IMR-90 (cell line): ENCODE measurements at regions not wholly inside any gene's neighbourhood (a gene's known extent, or its start where the extent isn't known, plus 50 kb on each side); places are given as distances from the start of the nearest gene placed in this dataset.

ENCODE experiments used
- ATAC-seq: fragments of 200-7000 bp; cut with Tn5 transposase; 2 replicates; pipeline ENCODE4 v1.9.1; 2020; ENCODE audit warnings: low read depth, mild to moderate bottlenecking, moderate library complexity
- BruUV-seq: library from RNA; stranded (reverse); fragments of 400-500 nt; replicated peaks from 2 replicates; lab custom pipeline; 2021; lab: Mats Ljungman, UMichigan
- CTCF ChIA-PET: fragments of 300-600 bp; formaldehyde crosslinking; extraction: SDS; loops from one replicate; lab custom pipeline; 2021; ENCODE audit warnings: antibody characterized with exemption; lab: Yijun Ruan, JAX
- POLR2A ChIA-PET: fragments of 300-600 bp; sonication (Branson Sonifier 250); formaldehyde crosslinking; loops from one replicate; lab custom pipeline; 2022; ENCODE audit warnings: antibody characterized with exemption; ENCODE audit not compliant: unreplicated experiment; lab: Charles Lee
- DNase-seq: peaks from one replicate; pipeline ENCODE4 v3.0.0; 2013
- H2AFZ ChIP-seq: replicated peaks from 2 replicates; pipeline ENCODE3; 2013; ENCODE audit warnings: low read length, mild to moderate bottlenecking; ENCODE audit not compliant: poor library complexity
- H2AK5ac ChIP-seq: 2 replicates; pipeline ENCODE4 v1.6.1; 2013; ENCODE audit warnings: low read depth, low read length, inconsistent platforms
- H2AK9ac ChIP-seq: replicated peaks from 2 replicates; pipeline ENCODE3; 2013; ENCODE audit warnings: mild to moderate bottlenecking, low read depth, low read length, moderate library complexity; ENCODE audit not compliant: poor library complexity
- H2BK120ac ChIP-seq: 2 replicates; pipeline ENCODE4 v1.6.1; 2013; ENCODE audit warnings: low read depth, low read length, inconsistent platforms
- H2BK15ac ChIP-seq: 3 replicates; pipeline ENCODE4 v1.6.1; 2013; ENCODE audit warnings: low read depth, low read length, inconsistent platforms
- H2BK20ac ChIP-seq: 2 replicates; pipeline ENCODE4 v1.6.1; 2013; ENCODE audit warnings: low read depth, mild to moderate bottlenecking, inconsistent platforms, low read length, moderate library complexity
- H2BK5ac ChIP-seq: 2 replicates; pipeline ENCODE4 v1.6.1; 2013; ENCODE audit warnings: mild to moderate bottlenecking, low read depth, low read length, inconsistent platforms; ENCODE audit not compliant: poor library complexity, severe bottlenecking
- H3K14ac ChIP-seq: replicated peaks from 2 replicates; pipeline ENCODE4 v1.6.1; 2013; ENCODE audit warnings: low read depth, low read length, inconsistent platforms
- H3K18ac ChIP-seq: 2 replicates; pipeline ENCODE4 v1.6.1; 2013; ENCODE audit warnings: low read depth, low read length, control low read depth
- H3K23ac ChIP-seq: 2 replicates; pipeline ENCODE4 v1.6.1; 2013; ENCODE audit warnings: low read depth, low read length, inconsistent platforms
- H3K27ac ChIP-seq: 2 replicates; pipeline ENCODE4 v1.5.1; 2013; ENCODE audit warnings: mild to moderate bottlenecking, control low read depth, low read length; ENCODE audit not compliant: insufficient read depth
- H3K27me3 ChIP-seq: 2 replicates; pipeline ENCODE4 v1.6.1; 2013; ENCODE audit warnings: low read length; ENCODE audit not compliant: control insufficient read depth, insufficient read depth
- H3K36me3 ChIP-seq: 2 replicates; pipeline ENCODE4 v1.6.1; 2013; ENCODE audit warnings: low read length, mixed read lengths; ENCODE audit not compliant: control insufficient read depth, insufficient read depth
- H3K4ac ChIP-seq: 2 replicates; pipeline ENCODE4 v1.6.1; 2013; ENCODE audit warnings: low read depth, low read length, inconsistent platforms
- H3K4me1 ChIP-seq: 2 replicates; pipeline ENCODE4 v1.6.1; 2013; ENCODE audit warnings: low read length, mixed read lengths; ENCODE audit not compliant: control insufficient read depth, insufficient read depth
- H3K4me2 ChIP-seq: 2 replicates; pipeline ENCODE4 v1.6.1; 2013; ENCODE audit warnings: low read depth, mild to moderate bottlenecking, control low read depth, low read length, moderate library complexity
- H3K4me3 ChIP-seq: 2 replicates; pipeline ENCODE4 v1.5.1; 2013; ENCODE audit warnings: low read depth, mild to moderate bottlenecking, control low read depth, low read length, moderate library complexity; ENCODE audit not compliant: insufficient read depth
- H3K56ac ChIP-seq: 2 replicates; pipeline ENCODE4 v1.6.1; 2013; ENCODE audit warnings: low read length, inconsistent platforms; ENCODE audit not compliant: insufficient read depth; ENCODE audit errors: extremely low read depth
- H3K79me1 ChIP-seq, 2 experiments: 2 replicates each; pipeline ENCODE4 v1.6.1; 2013; ENCODE audit warnings: low read length in 2 of 2, inconsistent platforms in 1 of 2, low read depth in 1 of 2
- H3K9ac ChIP-seq: 2 replicates; pipeline ENCODE4 v1.6.1; 2013; ENCODE audit warnings: low read depth, low read length, control low read depth
- H3K9me1 ChIP-seq: 2 replicates; pipeline ENCODE4 v1.6.1; 2013; ENCODE audit warnings: low read length, inconsistent platforms; ENCODE audit not compliant: insufficient read depth
- H3K9me3 ChIP-seq: 2 replicates; pipeline ENCODE4 v1.6.1; 2013; ENCODE audit warnings: low read length; ENCODE audit not compliant: control insufficient read depth, insufficient read depth
- H4K20me1 ChIP-seq: 2 replicates; pipeline ENCODE4 v1.6.1; 2013; ENCODE audit warnings: low read length, inconsistent platforms; ENCODE audit not compliant: insufficient read depth
- H4K5ac ChIP-seq: 2 replicates; pipeline ENCODE4 v1.6.1; 2013; ENCODE audit warnings: mild to moderate bottlenecking, low read depth, low read length, control low read depth
- H4K8ac ChIP-seq, 2 experiments: 2 replicates each; pipeline ENCODE4 v1.6.1; 2013; ENCODE audit warnings: low read depth in 2 of 2, low read length in 2 of 2, control low read depth in 1 of 2, inconsistent platforms in 1 of 2
- H4K91ac ChIP-seq: 2 replicates; pipeline ENCODE4 v1.6.1; 2013; ENCODE audit warnings: low read depth, low read length, inconsistent platforms; ENCODE audit not compliant: insufficient read depth
- BHLHE40 ChIP-seq: fragments of 150-350 bp; IDR thresholded peaks from 2 replicates; pipeline ENCODE4 v1.6.1; 2016; ENCODE audit warnings: mild to moderate bottlenecking, low read depth, low read length
- CTCF ChIP-seq: conservative IDR thresholded peaks from 2 replicates; pipeline ENCODE4 v1.5.1; 2012; ENCODE audit warnings: mild to moderate bottlenecking, low read depth, low read length, improper control_type of control experiment
- FOS ChIP-seq: fragments of 150-350 bp; IDR thresholded peaks from 2 replicates; pipeline ENCODE4 v1.6.1; 2016; ENCODE audit warnings: low read depth, low read length
- MAZ ChIP-seq: IDR thresholded peaks from 2 replicates; pipeline ENCODE4 v1.6.1; 2012; ENCODE audit warnings: low read depth, mild to moderate bottlenecking, low read length, improper control_type of control experiment, moderate library complexity, borderline replicate concordance
- NFE2L2 ChIP-seq: fragments of 150-350 bp; IDR thresholded peaks from 2 replicates; pipeline ENCODE4 v1.6.1; 2016; ENCODE audit warnings: low read depth, mild to moderate bottlenecking, low read length
- POLR2A ChIP-seq: IDR thresholded peaks from 2 replicates; pipeline ENCODE4 v1.6.1; 2012; ENCODE audit warnings: mild to moderate bottlenecking, low read depth, low read length
- RCOR1 ChIP-seq: IDR thresholded peaks from 2 replicates; pipeline ENCODE4 v1.6.1; 2012; ENCODE audit warnings: mild to moderate bottlenecking, low read length, improper control_type of control experiment; ENCODE audit not compliant: insufficient replicate concordance
- RFX5 ChIP-seq: IDR thresholded peaks from 2 replicates; pipeline ENCODE4 v1.8.0; 2012; ENCODE audit warnings: low read depth, mild to moderate bottlenecking, low read length, moderate library complexity
- SMC3 ChIP-seq: fragments of 150-350 bp; IDR thresholded peaks from 2 replicates; pipeline ENCODE4 v1.6.1; 2016; ENCODE audit warnings: low read depth, mild to moderate bottlenecking, antibody characterized with exemption, low read length, moderate library complexity
- USF2 ChIP-seq: fragments of 150-350 bp; IDR thresholded peaks from 2 replicates; pipeline ENCODE4 v1.6.1; 2017; ENCODE audit warnings: mild to moderate bottlenecking, antibody characterized with exemption, low read length, low read depth
- WGBS, 2 experiments: methylation state at CpG; one replicate each; pipeline versions ENCODE4 v1.1.5 to v1.1.7; 2013; ENCODE audit warnings: missing lambda C conversion rate in 2 of 2; ENCODE audit not compliant: insufficient read length in 1 of 2; ENCODE audit errors: extremely low coverage in 2 of 2; 5-methylcytosine and 5-hydroxymethylcytosine counted together
- dilution Hi-C: fragments of 300-500 bp; cut with HindIII; formaldehyde crosslinking; loops from one replicate; pipeline ENCODE4 v1.14.3; 2018; ENCODE audit warnings: low sequenced_read_pairs; ENCODE audit not compliant: unreplicated experiment
- in situ Hi-C: fragments of 300-500 bp; cut with MboI; formaldehyde crosslinking; loops from 3 replicates; pipeline ENCODE4 v1.14.3; 2019; ENCODE audit warnings: low sequenced_read_pairs, inconsistent platforms, mixed read lengths
- intact Hi-C: fragments of 100-400 bp; cut with micrococcal nuclease; formaldehyde crosslinking; loops from 2 replicates; pipeline ENCODE4 v1.10.0; 2022
- TF ChIP-seq, protein P1 (sequence below): fragments of 150-350 bp; IDR thresholded peaks from 2 replicates; pipeline ENCODE4 v1.6.1; 2016; ENCODE audit warnings: low read depth, mild to moderate bottlenecking, low read length, moderate library complexity, borderline replicate concordance

GRCh38 chr15:37881237-37882013, 53.0 kb upstream of the TMCO5A start:
- Histone ChIP-seq H4K20me1 (no peaks in the 10 kb centered on the region), H3K4me3 (no peak overlapping the region), H3K23ac (no peak overlapping the region), H3K36me3 (no peaks in the 10 kb centered on the region), H3K14ac (no peak overlapping the region), H3K4me2 (no peak overlapping the region), H2BK5ac (no peak overlapping the region), H3K27me3 (no peaks in the 10 kb centered on the region), H2AK9ac (no peak overlapping the region), H4K5ac (no peak overlapping the region), H2AFZ (no peak overlapping the region), H3K9me3 (no peaks in the 10 kb centered on the region), H2BK15ac (no peak overlapping the region), H3K9me1 (0 out of 2 replicates have a peak, but pooled peaks cover 3% of the 10 kb centered on the region), H3K4me1 (peaks cover 10% of the 10 kb centered on the region), H2BK20ac (0 out of 2 replicates have a peak overlapping the region, but pooled peaks have one; percentile 21), H3K9ac (no peak overlapping the region), H2BK120ac (0 out of 2 replicates have a peak overlapping the region, but pooled peaks have one; percentile 16), H3K18ac (no peak overlapping the region), H4K91ac (no peak overlapping the region), H2AK5ac (peak overlapping the region; percentile 6; the same call in 1 of the 2 replicates), H3K27ac (no peak overlapping the region), H3K79me1 (no peaks in the 10 kb centered on the region), H3K4ac (no peak overlapping the region), H3K56ac (no peak overlapping the region), H4K8ac (no peak overlapping the region)
- CTCF ChIA-PET = interaction anchor here (0.8 to 1.4 kb wide), 3 partner anchors 10 to 117 kb away, joined by 3 to 4 read pairs (median 3); no protein-coding TSS in a partner anchor
- TF ChIP-seq NFE2L2 (no peak), FOS (no peak), RFX5 (no peak), MAZ (no peak), BHLHE40 (no peak), POLR2A (no peak), RCOR1 (no peak), SMC3 (no peak), CTCF (no peak), USF2 (no peak)
- TF ChIP-seq, protein P1, sequence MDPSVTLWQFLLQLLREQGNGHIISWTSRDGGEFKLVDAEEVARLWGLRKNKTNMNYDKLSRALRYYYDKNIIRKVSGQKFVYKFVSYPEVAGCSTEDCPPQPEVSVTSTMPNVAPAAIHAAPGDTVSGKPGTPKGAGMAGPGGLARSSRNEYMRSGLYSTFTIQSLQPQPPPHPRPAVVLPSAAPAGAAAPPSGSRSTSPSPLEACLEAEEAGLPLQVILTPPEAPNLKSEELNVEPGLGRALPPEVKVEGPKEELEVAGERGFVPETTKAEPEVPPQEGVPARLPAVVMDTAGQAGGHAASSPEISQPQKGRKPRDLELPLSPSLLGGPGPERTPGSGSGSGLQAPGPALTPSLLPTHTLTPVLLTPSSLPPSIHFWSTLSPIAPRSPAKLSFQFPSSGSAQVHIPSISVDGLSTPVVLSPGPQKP = no peak
- dilution Hi-C loops (no loop called here), in situ Hi-C loops (loop anchor here (10.0 to 25.0 kb wide), 6 partner anchors 117 to 1644 kb away; no protein-coding TSS in a partner anchor), intact Hi-C loops (loop anchor here (2.0 to 10.0 kb wide), 3 partner anchors 199 to 997 kb away; no protein-coding TSS in a partner anchor)
- no TSS peak for BruUV-seq
- DNase-seq = no peak
- WGBS, 2 experiments = no CpG with 5 or more reads among the region's 8 CpGs
- ATAC-seq = no peak
- POLR2A ChIA-PET = no interaction called here
